ENCODE measurements at regions not wholly inside any gene's neighbourhood (a gene's known extent, or its start where the extent isn't known, plus 50 kb on each side); places are given as distances from the start of the nearest gene placed in this dataset.

DNA sequence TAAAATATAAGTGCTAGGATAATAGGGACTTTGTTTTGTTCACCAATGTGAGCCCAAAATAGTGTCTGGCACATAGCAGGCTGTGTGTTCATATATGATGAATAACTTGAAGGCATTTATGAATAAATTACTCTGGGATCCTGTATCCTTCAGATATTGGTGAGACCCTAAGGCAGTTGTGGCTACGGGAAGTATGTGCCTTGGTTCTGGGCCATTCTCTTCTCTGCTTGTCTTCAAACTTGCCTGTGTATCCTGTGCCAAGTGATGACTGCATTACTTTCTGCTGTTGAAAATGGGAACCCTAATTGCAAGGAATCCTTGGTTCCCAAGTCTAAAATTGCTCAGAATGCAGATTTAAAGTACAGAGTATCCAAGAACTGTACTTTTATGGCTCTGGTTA, 67.6 kb upstream of the KTN1 start:
- Histone ChIP-seq H3K4me3 (no peak overlapping the region), H3K4me1 (replicated peaks) (no peaks in the 10 kb centered on the region), H3K9me3 (no peaks in the 10 kb centered on the region), H3K27me3 (replicated peaks; ENCODE audit: insufficient read depth) (no peaks in the 10 kb centered on the region), H3K36me3 (no peaks in the 10 kb centered on the region), H3K27ac (no peak overlapping the region)
- no peak for TF ChIP-seq POLR2AphosphoS5 (IDR thresholded peaks at IDR 0.05)
- no peak for TF ChIP-seq POLR2A (IDR thresholded peaks at IDR 0.05)
- TF ChIP-seq, protein P1, sequence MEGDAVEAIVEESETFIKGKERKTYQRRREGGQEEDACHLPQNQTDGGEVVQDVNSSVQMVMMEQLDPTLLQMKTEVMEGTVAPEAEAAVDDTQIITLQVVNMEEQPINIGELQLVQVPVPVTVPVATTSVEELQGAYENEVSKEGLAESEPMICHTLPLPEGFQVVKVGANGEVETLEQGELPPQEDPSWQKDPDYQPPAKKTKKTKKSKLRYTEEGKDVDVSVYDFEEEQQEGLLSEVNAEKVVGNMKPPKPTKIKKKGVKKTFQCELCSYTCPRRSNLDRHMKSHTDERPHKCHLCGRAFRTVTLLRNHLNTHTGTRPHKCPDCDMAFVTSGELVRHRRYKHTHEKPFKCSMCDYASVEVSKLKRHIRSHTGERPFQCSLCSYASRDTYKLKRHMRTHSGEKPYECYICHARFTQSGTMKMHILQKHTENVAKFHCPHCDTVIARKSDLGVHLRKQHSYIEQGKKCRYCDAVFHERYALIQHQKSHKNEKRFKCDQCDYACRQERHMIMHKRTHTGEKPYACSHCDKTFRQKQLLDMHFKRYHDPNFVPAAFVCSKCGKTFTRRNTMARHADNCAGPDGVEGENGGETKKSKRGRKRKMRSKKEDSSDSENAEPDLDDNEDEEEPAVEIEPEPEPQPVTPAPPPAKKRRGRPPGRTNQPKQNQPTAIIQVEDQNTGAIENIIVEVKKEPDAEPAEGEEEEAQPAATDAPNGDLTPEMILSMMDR (IDR thresholded peaks at IDR 0.05): no peak
- 63% methylated on average over 1 of the region's 1 CpG for WGBS
- intact Hi-C loops (cut with DNase I): no loop called here
- DNase-seq (ENCODE audit: low spot score): no peak

- H3K4me3 ChIP-seq: no peak overlapping the region
- no peaks in the 10 kb centered on the region for H3K4me1 ChIP-seq (replicated peaks)
- H3K36me3 ChIP-seq: no peaks in the 10 kb centered on the region
- H3K27ac ChIP-seq: no peak overlapping the region
- H3K27me3 ChIP-seq (replicated peaks; ENCODE audit: insufficient read depth): no peaks in the 10 kb centered on the region
- TF ChIP-seq POLR2A (IDR thresholded peaks at IDR 0.05): no peak
- no peak for TF ChIP-seq POLR2AphosphoS5 (IDR thresholded peaks at IDR 0.05)
- TF ChIP-seq, protein P1 (IDR thresholded peaks at IDR 0.05): no peak
- DNase-seq (ENCODE audit: low spot score): no peak
- no peaks in the 10 kb centered on the region for H3K9me3 ChIP-seq
- 93% methylated on average over 10 of the region's 10 CpGs for WGBS
- intact Hi-C loops (cut with DNase I): no loop called here
Measured at GRCh38 chr14:55513491-55513890, 66.5 kb upstream of the KTN1 start.

DNA sequence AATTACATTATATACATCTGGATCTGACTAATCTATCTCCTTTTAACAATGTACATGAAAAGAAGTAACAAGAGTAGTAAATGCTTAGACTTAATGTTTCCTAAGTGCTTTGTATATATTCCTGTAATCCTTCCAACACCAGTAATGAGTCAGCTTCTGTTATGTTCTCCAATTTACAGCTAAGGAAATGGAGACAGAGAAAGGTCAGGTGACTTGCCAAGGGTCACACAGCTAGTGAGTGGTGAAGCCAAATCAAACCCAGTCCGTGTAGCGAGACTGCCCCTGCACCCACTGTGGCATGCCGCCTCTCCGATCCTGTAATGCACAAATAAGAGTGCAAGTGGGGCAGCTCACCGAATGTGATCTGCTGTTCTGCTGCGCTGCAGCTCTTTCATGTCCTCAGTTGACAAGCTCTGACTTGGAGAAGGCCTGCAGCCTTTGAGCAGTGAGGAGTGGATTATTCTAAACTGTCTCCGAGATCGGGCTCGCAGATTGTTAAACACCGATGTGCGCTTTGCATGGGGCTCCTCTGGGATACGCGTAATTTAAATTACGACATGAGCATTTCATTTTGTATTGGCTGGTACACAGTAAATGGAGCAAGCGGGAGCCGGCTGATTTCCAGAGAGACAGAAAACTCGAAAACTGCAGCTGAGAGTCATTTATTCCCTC, 65.1 kb upstream of the KTN1 start:
- intact Hi-C loops (cut with DNase I): no loop called here
- H3K36me3 ChIP-seq: no peaks in the 10 kb centered on the region
- 28% methylated on average over 17 of the region's 17 CpGs for WGBS
- H3K9me3 ChIP-seq: no peaks in the 10 kb centered on the region
- no peaks in the 10 kb centered on the region for H3K4me1 ChIP-seq (replicated peaks)
- no peaks in the 10 kb centered on the region for H3K27me3 ChIP-seq (replicated peaks; ENCODE audit: insufficient read depth)
- no peak overlapping the region for H3K27ac ChIP-seq
- no peak for TF ChIP-seq POLR2AphosphoS5 (IDR thresholded peaks at IDR 0.05)
- TF ChIP-seq, protein P1 (IDR thresholded peaks at IDR 0.05): no peak
- TF ChIP-seq POLR2A (IDR thresholded peaks at IDR 0.05): no peak
- no peak overlapping the region for H3K4me3 ChIP-seq
- no peak for DNase-seq (ENCODE audit: low spot score)

DNA sequence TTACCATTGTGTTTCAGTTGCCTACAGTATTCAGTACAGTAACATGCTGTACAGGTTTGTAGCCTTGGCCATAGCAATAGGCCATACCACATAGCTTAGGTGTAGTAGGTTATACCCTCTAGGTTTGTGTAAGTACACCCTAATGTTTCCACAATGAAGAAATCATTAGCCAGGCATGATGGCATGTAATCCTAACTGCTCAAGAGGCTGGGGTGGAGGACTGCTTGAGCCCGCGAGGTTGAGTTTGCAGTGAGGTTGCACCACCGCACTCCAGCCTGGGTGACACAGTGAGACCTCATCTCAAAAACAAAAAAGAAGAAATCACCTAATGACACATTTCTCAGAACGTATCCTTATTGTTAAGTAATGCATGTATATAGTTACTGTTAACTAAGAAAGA, 63.2 kb upstream of the KTN1 start:
- DNase-seq (ENCODE audit: low spot score): no peak

DNA sequence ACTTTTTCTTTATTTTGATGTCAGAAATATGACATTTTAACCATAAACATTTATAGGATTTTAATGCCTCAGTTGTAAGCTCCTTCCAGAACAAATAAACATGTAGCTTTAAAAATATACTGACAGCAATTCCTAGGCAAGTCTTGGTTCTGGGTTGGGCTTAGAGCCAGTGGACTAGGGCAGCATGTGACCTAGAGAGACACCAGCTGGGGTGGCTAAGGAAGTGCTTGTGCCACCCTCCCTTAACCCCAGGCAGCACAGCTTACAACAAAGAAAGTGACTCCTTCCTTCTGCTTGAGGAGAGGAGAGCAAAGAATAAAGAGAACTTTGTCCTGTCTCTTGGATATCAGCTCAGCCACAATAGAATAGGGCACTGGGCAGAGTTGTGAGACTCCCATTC, 61.6 kb upstream of the KTN1 start:
- Histone ChIP-seq H3K27me3 (replicated peaks; ENCODE audit: insufficient read depth) (no peaks in the 10 kb centered on the region), H3K36me3 (no peaks in the 10 kb centered on the region), H3K4me1 (replicated peaks) (no peaks in the 10 kb centered on the region), H3K27ac (no peak overlapping the region), H3K4me3 (no peak overlapping the region), H3K9me3 (no peaks in the 10 kb centered on the region)
- intact Hi-C loops (cut with DNase I): no loop called here
- no peak for DNase-seq (ENCODE audit: low spot score)
- TF ChIP-seq POLR2A (IDR thresholded peaks at IDR 0.05) (no peak), POLR2AphosphoS5 (IDR thresholded peaks at IDR 0.05) (no peak)
- TF ChIP-seq, protein P1 (IDR thresholded peaks at IDR 0.05): no peak

More for the DNA sequence above, 63.2 kb upstream of the KTN1 start:
- Histone ChIP-seq H3K36me3 (no peaks in the 10 kb centered on the region), H3K4me3 (no peak overlapping the region), H3K9me3 (no peaks in the 10 kb centered on the region), H3K27ac (no peak overlapping the region), H3K4me1 (replicated peaks) (no peaks in the 10 kb centered on the region), H3K27me3 (replicated peaks; ENCODE audit: insufficient read depth) (no peaks in the 10 kb centered on the region)
- intact Hi-C loops (cut with DNase I): no loop called here
- WGBS: 92% methylated on average over 4 of the region's 4 CpGs
- TF ChIP-seq POLR2AphosphoS5 (IDR thresholded peaks at IDR 0.05): no peak
- TF ChIP-seq, protein P1 (IDR thresholded peaks at IDR 0.05): no peak
- TF ChIP-seq POLR2A (IDR thresholded peaks at IDR 0.05): no peak

Measured in prostate gland (tissue), 2 donors.